BLaER1 treated with 17β-estradiol and CSF1 and Interleukin-3, amounts not matched to agents 10 nM and 100 nM (cell line): ENCODE measurements at regions not wholly inside any gene's neighbourhood (a gene's known extent, or its start where the extent isn't known, plus 50 kb on each side); places are given as distances from the start of the nearest gene placed in this dataset.
A peak's percentile ranks its signal among the peaks of the same experiment; 100 is the strongest.
"Not testable (repeated sequence)": the region's sequence is repeated elsewhere in the genome, so short reads cannot be mapped to it uniquely, and the experiment has no call there.

Experiments used
- H3K27ac ChIP-seq, 11 experiments: shearing (Covaris generic); formaldehyde crosslinking; 2 replicates each; pipeline ENCODE4 v1.8.1; 2022
- H3K27me3 ChIP-seq, 11 experiments: shearing (Covaris generic); formaldehyde crosslinking; 2 replicates each; pipeline ENCODE4 v1.8.1; 2022
- H3K36me3 ChIP-seq, 11 experiments: shearing (Covaris generic); formaldehyde crosslinking; 2 replicates each; pipeline ENCODE4 v1.8.1; 2022
- H3K4me1 ChIP-seq, 10 experiments: shearing (Covaris generic); formaldehyde crosslinking; 2 replicates each; pipeline ENCODE4 v1.8.1; 2022
- H3K4me2 ChIP-seq, 11 experiments: shearing (Covaris generic); formaldehyde crosslinking; 2 replicates each; pipeline ENCODE4 v1.8.1; 2022
- H3K4me3 ChIP-seq, 10 experiments: shearing (Covaris generic); formaldehyde crosslinking; 2 replicates each; pipeline ENCODE4 v1.8.1; 2022
- H3K9ac ChIP-seq, 11 experiments: shearing (Covaris generic); formaldehyde crosslinking; 2 replicates each; pipeline ENCODE4 v1.8.1; 2022
- H3K9me3 ChIP-seq, 11 experiments: shearing (Covaris generic); formaldehyde crosslinking; replicated peaks in 1 of 11; 2 replicates each; pipeline ENCODE4 v1.8.1; 2022
- H4K20me1 ChIP-seq, 11 experiments: shearing (Covaris generic); formaldehyde crosslinking; 2 replicates each; pipeline ENCODE4 v1.8.1; 2022
- Cebpa-rat ChIP-seq, 11 experiments: shearing (Covaris generic); IDR thresholded peaks; 2 replicates each; pipeline ENCODE4 v1.8.1; 2022

DNA sequence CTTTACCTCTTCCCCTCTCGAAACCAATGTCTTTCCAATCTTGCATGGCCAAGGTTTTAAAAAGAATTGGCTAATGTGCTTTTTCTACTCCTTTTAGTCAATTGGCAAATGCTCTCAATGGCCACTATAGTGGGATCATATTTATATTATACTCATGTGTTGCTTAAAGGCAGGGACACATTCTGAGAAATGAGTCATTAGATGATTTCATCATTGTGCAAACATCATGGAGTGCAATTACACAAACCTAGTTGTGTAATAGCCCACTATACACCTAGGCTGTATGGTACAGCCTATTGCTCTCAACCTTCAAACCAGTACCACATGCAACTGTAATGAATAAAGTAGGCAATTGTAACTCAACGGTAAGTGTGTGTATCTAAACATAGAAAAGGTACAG, 180.9 kb downstream of the HS3ST3A1 start:
- no peaks in the 10 kb centered on the region for H3K27me3 ChIP-seq
- H3K36me3 ChIP-seq: no peaks in the 10 kb centered on the region
- no peaks in the 10 kb centered on the region for H3K9me3 ChIP-seq
- H4K20me1 ChIP-seq: no peaks in the 10 kb centered on the region
- peaks cover 0 to 14% (median 0%) of the 10 kb centered on the region in 10 experiments; a peak in 4 of 20 replicates for H3K4me1 ChIP-seq
- H3K9ac ChIP-seq: no peak overlapping the region
- TF ChIP-seq Cebpa-rat (IDR thresholded peaks at IDR 0.05): no peak
- H3K4me3 ChIP-seq: no peak overlapping the region
- H3K27ac ChIP-seq: no peak overlapping the region
- H3K4me2 ChIP-seq: peak overlapping the region in 3 of 11 experiments; percentile 11 to 60 (median 18); a peak in 4 of 22 replicates

DNA sequence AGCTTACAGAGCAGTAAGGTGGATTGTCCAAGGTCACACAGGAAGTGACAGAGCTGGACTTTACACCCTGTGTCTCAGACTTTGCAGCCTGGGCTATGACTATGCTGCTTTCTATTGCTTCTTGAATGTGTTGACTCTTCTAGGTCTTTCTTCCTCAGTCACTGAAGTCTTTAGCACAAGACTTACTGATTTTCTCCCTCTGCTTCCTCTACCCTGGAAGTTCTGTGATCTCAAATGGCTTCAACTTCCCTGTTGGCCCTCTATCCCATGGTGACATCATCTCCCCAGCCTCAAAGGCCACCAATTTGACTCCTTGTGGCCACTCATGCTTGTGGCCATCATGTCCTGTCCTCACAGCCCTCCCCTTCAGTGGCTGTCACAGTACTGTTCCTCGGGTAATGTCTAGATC, 181.3 kb downstream of the HS3ST3A1 start:
- Histone ChIP-seq H3K4me2 (peak overlapping the region in 3 of 11 experiments; percentile 11 to 60 (median 18); a peak in 5 of 22 replicates), H4K20me1 (no peaks in the 10 kb centered on the region), H3K36me3 (no peaks in the 10 kb centered on the region), H3K9me3 (no peaks in the 10 kb centered on the region), H3K27me3 (no peaks in the 10 kb centered on the region), H3K27ac (no peak overlapping the region), H3K4me3 (no peak overlapping the region), H3K9ac (no peak overlapping the region), H3K4me1 (peaks cover 0 to 14% (median 0%) of the 10 kb centered on the region in 10 experiments; a peak in 4 of 20 replicates)
- TF ChIP-seq Cebpa-rat (IDR thresholded peaks at IDR 0.05): no peak

DNA sequence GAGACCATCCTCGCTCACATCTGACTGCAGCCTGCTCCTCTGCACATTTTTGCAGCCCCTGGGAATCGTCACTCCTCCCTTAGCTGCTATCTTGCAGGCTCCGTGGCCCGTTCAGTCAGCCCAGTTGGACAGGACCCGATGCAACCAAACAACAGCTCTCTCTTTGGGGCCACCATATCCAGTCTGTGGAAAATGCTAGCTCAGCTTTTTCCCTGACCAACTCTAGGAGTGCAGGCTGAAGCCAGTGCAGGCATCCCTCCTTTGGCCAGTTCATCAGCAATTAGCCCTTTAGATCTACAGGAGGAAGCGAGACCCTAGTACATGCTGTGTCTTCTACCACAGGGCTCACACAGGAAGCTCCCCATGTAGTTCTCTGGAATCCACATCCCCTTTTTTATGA, 182.1 kb downstream of the HS3ST3A1 start:
- peaks cover 0 to 14% (median 0%) of the 10 kb centered on the region in 10 experiments; a peak in 4 of 20 replicates for H3K4me1 ChIP-seq
- no peak for TF ChIP-seq Cebpa-rat (IDR thresholded peaks at IDR 0.05)

DNA sequence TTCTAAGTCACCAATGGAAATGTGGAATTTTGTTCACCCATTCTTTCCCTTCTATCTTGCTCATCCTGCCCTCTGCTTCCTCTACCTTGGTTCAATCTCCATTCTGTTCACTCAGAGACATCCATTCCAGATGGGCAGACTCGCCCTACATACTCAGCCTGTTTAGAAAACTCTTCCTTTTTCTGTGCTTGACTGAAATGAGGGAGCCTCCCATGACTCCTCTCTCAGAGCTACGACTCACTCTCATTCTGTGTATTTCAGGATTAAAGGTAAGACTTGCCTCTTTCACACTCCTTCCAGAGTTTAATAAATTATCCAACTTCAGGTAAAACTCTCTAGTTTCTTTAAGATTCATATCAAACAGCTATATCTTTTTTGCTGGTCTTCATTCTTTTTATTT, 182.8 kb downstream of the HS3ST3A1 start:
- Histone ChIP-seq H3K27me3 (no peaks in the 10 kb centered on the region), H3K9me3 (no peaks in the 10 kb centered on the region)
- TF ChIP-seq Cebpa-rat (IDR thresholded peaks at IDR 0.05): no peak

More for the DNA sequence above, 182.1 kb downstream of the HS3ST3A1 start:
- Histone ChIP-seq H3K4me3 (no peak overlapping the region), H3K36me3 (no peaks in the 10 kb centered on the region), H3K9me3 (no peaks in the 10 kb centered on the region), H3K27ac (no peak overlapping the region), H4K20me1 (no peaks in the 10 kb centered on the region), H3K27me3 (no peaks in the 10 kb centered on the region), H3K9ac (no peak overlapping the region), H3K4me2 (peak overlapping the region in 2 of 11 experiments; percentile 30 to 60; a peak in 3 of 22 replicates)

DNA sequence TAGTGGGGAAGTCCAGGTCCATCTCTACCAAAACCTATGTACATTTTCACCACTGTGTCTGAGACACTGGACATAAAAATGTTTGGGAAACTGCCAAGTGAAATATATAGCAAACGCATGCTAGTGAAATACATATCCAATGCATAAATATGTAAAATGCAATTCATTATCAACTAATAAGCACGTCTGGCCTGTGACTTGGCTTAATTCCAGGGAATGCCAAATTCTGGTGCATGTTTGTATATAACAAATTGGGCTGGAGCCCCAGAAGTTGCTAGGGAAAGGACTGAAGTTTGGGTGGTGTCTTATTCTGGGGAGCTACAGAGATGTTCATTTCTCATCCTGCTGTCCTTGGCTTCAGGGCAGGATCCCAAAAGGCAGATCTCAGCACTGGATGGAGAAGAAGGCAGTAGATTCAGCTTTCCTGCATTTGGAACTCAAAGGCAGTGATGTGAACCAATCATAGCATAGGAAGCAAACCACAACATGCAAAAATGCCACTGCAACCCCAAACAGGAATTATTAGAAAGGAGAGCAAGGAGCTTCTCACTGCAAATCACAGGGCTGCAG, 184.3 kb downstream of the HS3ST3A1 start:
- no peak for TF ChIP-seq Cebpa-rat (IDR thresholded peaks at IDR 0.05)
- Histone ChIP-seq H3K4me3 (no peak overlapping the region), H3K9ac (no peak overlapping the region), H3K27me3 (no peaks in the 10 kb centered on the region), H3K9me3 (no peaks in the 10 kb centered on the region), H3K36me3 (no peaks in the 10 kb centered on the region), H3K27ac (no peak overlapping the region), H4K20me1 (no peaks in the 10 kb centered on the region), H3K4me2 (no peak overlapping the region), H3K4me1 (peaks cover 0 to 14% (median 0%) of the 10 kb centered on the region in 10 experiments; a peak in 4 of 20 replicates)

More for the DNA sequence above, 182.8 kb downstream of the HS3ST3A1 start:
- Histone ChIP-seq H3K9ac (no peak overlapping the region), H4K20me1 (no peaks in the 10 kb centered on the region), H3K4me2 (no peak overlapping the region), H3K36me3 (no peaks in the 10 kb centered on the region), H3K27ac (no peak overlapping the region), H3K4me3 (no peak overlapping the region), H3K4me1 (peaks cover 0 to 14% (median 0%) of the 10 kb centered on the region in 10 experiments; a peak in 4 of 20 replicates)

DNA sequence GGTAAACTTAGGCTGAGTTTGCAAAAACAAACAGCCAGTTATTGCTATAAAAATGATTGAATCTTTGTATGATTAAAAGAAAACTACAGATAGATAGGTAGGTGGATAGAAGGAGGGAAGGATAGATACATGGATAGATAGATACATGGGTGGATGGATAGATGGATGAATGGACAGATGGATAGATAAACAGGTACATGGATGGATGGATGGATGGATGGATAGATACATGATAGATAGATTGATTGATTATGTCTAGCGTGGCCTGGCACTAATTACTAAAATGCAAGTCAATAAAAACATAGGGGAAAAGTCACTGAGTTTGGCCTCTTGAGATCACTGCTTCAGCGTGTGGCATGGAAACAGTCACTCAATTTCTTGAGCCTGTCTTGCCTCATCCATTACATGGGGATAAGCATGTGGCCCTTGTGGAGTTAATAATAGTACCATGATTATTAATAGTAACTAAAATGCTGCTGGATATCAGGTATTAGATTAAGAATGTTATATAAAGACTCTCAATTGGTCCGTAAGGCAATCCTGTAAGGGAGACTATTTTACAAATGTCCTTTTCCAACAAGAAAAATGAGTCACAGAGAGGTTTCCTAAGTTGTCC, 184.9 kb downstream of the HS3ST3A1 start:
- TF ChIP-seq Cebpa-rat (IDR thresholded peaks at IDR 0.05): no peak
- H3K4me1 ChIP-seq: peaks cover 0 to 14% (median 0%) of the 10 kb centered on the region in 10 experiments; a peak in 4 of 20 replicates
- no peak overlapping the region for H3K4me3 ChIP-seq
- no peaks in the 10 kb centered on the region for H3K9me3 ChIP-seq
- no peaks in the 10 kb centered on the region for H4K20me1 ChIP-seq
- no peaks in the 10 kb centered on the region for H3K27me3 ChIP-seq
- H3K4me2 ChIP-seq: no peak overlapping the region
- H3K27ac ChIP-seq: no peak overlapping the region
- H3K36me3 ChIP-seq: no peaks in the 10 kb centered on the region
- no peak overlapping the region for H3K9ac ChIP-seq

DNA sequence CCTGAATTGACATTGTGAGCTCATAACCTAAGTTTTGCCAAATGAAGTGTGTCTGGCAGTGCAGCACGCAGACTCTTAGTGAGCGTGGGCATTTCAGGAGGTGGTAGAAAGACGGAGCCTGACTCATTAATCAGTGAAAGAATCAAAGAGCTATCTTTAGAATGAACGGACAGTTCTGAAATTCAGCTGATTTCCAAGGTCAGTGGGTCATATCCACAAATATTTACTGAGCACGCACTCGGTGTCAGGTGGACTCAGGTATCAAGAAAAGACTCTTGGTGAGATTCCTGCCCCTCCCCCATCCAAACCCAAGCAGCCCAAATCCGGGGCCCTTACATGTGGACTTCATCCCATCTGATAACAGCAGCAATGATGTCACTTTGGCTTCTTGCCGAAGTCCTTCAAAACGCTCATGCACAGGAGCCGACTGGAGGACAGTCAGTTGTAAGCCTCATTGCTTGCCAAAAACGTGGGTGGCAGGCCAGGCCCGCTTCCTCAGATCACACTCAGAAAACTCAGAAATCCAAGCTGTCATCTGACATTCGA, 185.8 kb downstream of the HS3ST3A1 start:
- H3K27me3 ChIP-seq: no peaks in the 10 kb centered on the region
- no peaks in the 10 kb centered on the region for H4K20me1 ChIP-seq
- H3K36me3 ChIP-seq: no peaks in the 10 kb centered on the region
- no peaks in the 10 kb centered on the region for H3K9me3 ChIP-seq
- H3K4me1 ChIP-seq: peaks cover 0 to 14% (median 0%) of the 10 kb centered on the region in 10 experiments; a peak in 4 of 20 replicates
- TF ChIP-seq Cebpa-rat (IDR thresholded peaks at IDR 0.05): no peak
- H3K4me2 ChIP-seq: no peak overlapping the region
- no peak overlapping the region for H3K9ac ChIP-seq
- no peak overlapping the region for H3K4me3 ChIP-seq
- no peak overlapping the region for H3K27ac ChIP-seq

DNA sequence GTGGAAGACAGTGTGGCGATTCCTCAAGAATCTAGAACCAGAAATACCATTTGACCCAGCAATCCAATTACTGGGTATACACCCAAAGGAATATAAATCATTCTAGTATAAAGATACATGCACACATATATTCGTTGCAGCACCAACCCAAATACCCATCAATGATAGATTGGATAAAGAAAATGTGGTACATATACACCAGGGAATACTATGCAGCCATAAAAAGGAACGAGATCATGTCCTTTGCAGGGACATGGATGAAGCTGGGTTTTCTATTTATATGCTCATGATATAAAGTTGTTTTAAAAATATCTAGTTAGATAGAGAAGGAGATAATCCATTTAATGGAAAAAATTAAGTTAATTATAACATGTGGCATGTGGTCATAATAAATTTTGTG, 186.5 kb downstream of the HS3ST3A1 start:
- not testable (repeated sequence) for H3K27me3 ChIP-seq, H3K4me1 ChIP-seq, H3K4me3 ChIP-seq, H3K4me2 ChIP-seq, H3K9me3 ChIP-seq, H4K20me1 ChIP-seq, H3K27ac ChIP-seq, H3K36me3 ChIP-seq, H3K9ac ChIP-seq

DNA sequence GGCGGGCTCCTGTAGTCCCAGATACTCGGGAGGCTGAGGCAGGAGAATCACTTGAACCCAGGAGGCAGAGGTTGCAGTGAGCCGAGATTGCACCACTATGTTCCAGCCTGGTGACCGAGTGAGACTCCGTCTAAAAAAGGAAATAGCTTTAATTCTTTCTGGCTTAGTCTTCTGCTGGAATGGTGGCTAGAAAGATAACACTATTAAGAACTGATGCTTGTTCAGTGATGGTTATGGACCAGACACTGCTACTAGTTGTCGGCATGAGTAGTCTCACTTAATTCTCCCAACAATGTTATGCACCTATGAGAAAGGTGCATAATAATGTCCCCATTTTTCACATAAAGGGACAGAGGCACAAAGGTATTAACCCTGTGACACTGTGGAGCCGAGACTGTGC, 188.7 kb downstream of the HS3ST3A1 start:
- TF ChIP-seq Cebpa-rat (IDR thresholded peaks at IDR 0.05): no peak
- H3K9me3 ChIP-seq: no peaks in the 10 kb centered on the region
- H3K27me3 ChIP-seq: no peaks in the 10 kb centered on the region
- no peak overlapping the region for H3K4me2 ChIP-seq
- no peak overlapping the region for H3K4me3 ChIP-seq
- no peak overlapping the region for H3K9ac ChIP-seq
- no peaks in the 10 kb centered on the region for H3K36me3 ChIP-seq
- no peaks in the 10 kb centered on the region for H4K20me1 ChIP-seq
- H3K4me1 ChIP-seq: no peaks in the 10 kb centered on the region
- H3K27ac ChIP-seq: no peak overlapping the region

DNA sequence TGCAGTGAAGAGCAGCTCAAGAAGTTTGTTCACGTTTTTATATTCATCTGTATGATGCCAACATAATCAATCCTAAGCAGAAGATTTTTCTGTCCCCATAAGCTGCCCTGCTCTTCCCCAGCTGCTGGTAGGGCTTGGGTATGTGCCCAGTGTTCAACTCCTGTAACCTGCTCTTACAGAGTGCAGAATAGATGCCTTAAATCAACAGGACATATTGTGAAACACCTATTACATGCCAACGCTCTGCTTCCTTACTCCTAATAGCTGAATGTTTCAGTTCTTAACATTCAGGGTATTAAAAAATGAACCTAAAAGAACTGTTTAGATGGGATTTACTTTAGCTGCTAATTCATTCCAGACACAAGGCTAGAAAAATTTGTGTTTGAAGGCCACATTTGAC, 190.9 kb downstream of the HS3ST3A1 start:
- no peaks in the 10 kb centered on the region for H3K4me1 ChIP-seq
- no peak overlapping the region for H3K27ac ChIP-seq

More for the DNA sequence above, 190.9 kb downstream of the HS3ST3A1 start:
- no peak overlapping the region for H3K4me2 ChIP-seq
- TF ChIP-seq Cebpa-rat (IDR thresholded peaks at IDR 0.05): 0 out of 22 replicates have a peak, but pooled peaks of 1 of the 11 experiments have one; percentile 9
- H3K4me3 ChIP-seq: no peak overlapping the region
- H3K27me3 ChIP-seq: no peaks in the 10 kb centered on the region
- H3K9me3 ChIP-seq: no peaks in the 10 kb centered on the region
- H3K36me3 ChIP-seq: no peaks in the 10 kb centered on the region
- no peak overlapping the region for H3K9ac ChIP-seq
- no peaks in the 10 kb centered on the region for H4K20me1 ChIP-seq
